Progenitor cell of endocrine pancreas (in vitro differentiated cells): ENCODE measurements at regions not wholly inside any gene's neighbourhood (a gene's known extent, or its start where the extent isn't known, plus 50 kb on each side); places are given as distances from the start of the nearest gene placed in this dataset.

Source experiments
- DNase-seq: peaks from one replicate; pipeline ENCODE4 v3.0.0; 2021; ENCODE audit warnings: low spot score; ENCODE audit not compliant: unreplicated experiment
- H3K27ac Mint-ChIP-seq: 2 replicates; pipeline ENCODE4 v1.8.0; 2021; ENCODE audit warnings: mild to moderate bottlenecking, moderate library complexity, mixed read lengths
- H3K27me3 Mint-ChIP-seq: 2 replicates; pipeline ENCODE4 v1.8.0; 2021; ENCODE audit warnings: mixed read lengths
- H3K36me3 Mint-ChIP-seq: 2 replicates; pipeline ENCODE4 v1.8.0; 2022; ENCODE audit warnings: mixed read lengths; ENCODE audit not compliant: insufficient read depth
- H3K4me1 Mint-ChIP-seq: 2 replicates; pipeline ENCODE4 v1.8.0; 2021; ENCODE audit warnings: low read depth, mixed read lengths
- H3K4me3 Mint-ChIP-seq: 2 replicates; pipeline ENCODE4 v1.8.0; 2021; ENCODE audit warnings: low read depth, mild to moderate bottlenecking, moderate library complexity, mixed read lengths
- H3K9me3 Mint-ChIP-seq: 2 replicates; pipeline ENCODE4 v1.8.0; 2021; ENCODE audit warnings: low read depth, mixed read lengths
- CTCF ChIP-seq: fragments of 200-600 bp; sonication (generic); IDR thresholded peaks from one replicate; pipeline ENCODE4 v1.5.0; 2021; ENCODE audit warnings: antibody characterized with exemption, mild to moderate bottlenecking; ENCODE audit not compliant: unreplicated experiment

GRCh38 chr4:153151535-153152455 lies 52.4 kb upstream of the TRIM2 start:
- TF ChIP-seq CTCF, result no peak
- Mint-ChIP-seq H3K9me3 (no peaks in the 10 kb centered on the region), H3K36me3 (no peaks in the 10 kb centered on the region), H3K4me3 (peak overlapping the region; percentile 82), H3K27me3 (peaks cover 57% of the 10 kb centered on the region), H3K27ac (peak overlapping the region; percentile 31), H3K4me1 (peaks cover 12% of the 10 kb centered on the region)
- peak; percentile 69 for DNase-seq

GRCh38 chr4:153152501-153153338 lies 51.5 kb upstream of the TRIM2 start:
- Mint-ChIP-seq H3K27ac (peak overlapping the region; percentile 85), H3K9me3 (no peaks in the 10 kb centered on the region), H3K4me1 (peaks cover 12% of the 10 kb centered on the region), H3K27me3 (peaks cover 66% of the 10 kb centered on the region), H3K4me3 (peak overlapping the region; percentile 82), H3K36me3 (no peaks in the 10 kb centered on the region)
- TF ChIP-seq CTCF, result no peak
- peak; percentile 25 for DNase-seq

GRCh38 chr4:153153339-153153871 lies 50.8 kb upstream of the TRIM2 start:
- Mint-ChIP-seq H3K36me3 (no peaks in the 10 kb centered on the region), H3K9me3 (no peaks in the 10 kb centered on the region), H3K27ac (peak overlapping the region; percentile 85)

GRCh38 chr4:153154007-153154975 lies 50.0 kb upstream of the TRIM2 start:
- Mint-ChIP-seq H3K4me3 (peak overlapping the region; percentile 82), H3K36me3 (no peaks in the 10 kb centered on the region), H3K27ac (peak overlapping the region; percentile 37), H3K9me3 (no peaks in the 10 kb centered on the region), H3K4me1 (peaks cover 12% of the 10 kb centered on the region), H3K27me3 (peaks cover 69% of the 10 kb centered on the region)
- TF ChIP-seq CTCF, result no peak
- no peak for DNase-seq

More at GRCh38 chr4:153153339-153153871, 50.8 kb upstream of the TRIM2 start:
- peaks cover 70% of the 10 kb centered on the region for H3K27me3 Mint-ChIP-seq
- peak overlapping the region; percentile 82 for H3K4me3 Mint-ChIP-seq
- peak; percentile 41 for DNase-seq
- no peak for TF ChIP-seq CTCF
- peaks cover 12% of the 10 kb centered on the region for H3K4me1 Mint-ChIP-seq
